Hematopoietic multipotent progenitor cell treated with erythropoietin and hydrocortisone succinate and interleukin-3 and kit ligand, for 6 days (in vitro differentiated cells): ENCODE measurements at regions not wholly inside any gene's neighbourhood (a gene's known extent, or its start where the extent isn't known, plus 50 kb on each side); places are given as distances from the start of the nearest gene placed in this dataset.
"Not testable (repeated sequence)": the region's sequence is repeated elsewhere in the genome, so short reads cannot be mapped to it uniquely, and the experiment has no call there.

Experiments used
- DNase-seq: peaks from one replicate; pipeline ENCODE4 v3.0.0-alpha.2; 2015

DNA sequence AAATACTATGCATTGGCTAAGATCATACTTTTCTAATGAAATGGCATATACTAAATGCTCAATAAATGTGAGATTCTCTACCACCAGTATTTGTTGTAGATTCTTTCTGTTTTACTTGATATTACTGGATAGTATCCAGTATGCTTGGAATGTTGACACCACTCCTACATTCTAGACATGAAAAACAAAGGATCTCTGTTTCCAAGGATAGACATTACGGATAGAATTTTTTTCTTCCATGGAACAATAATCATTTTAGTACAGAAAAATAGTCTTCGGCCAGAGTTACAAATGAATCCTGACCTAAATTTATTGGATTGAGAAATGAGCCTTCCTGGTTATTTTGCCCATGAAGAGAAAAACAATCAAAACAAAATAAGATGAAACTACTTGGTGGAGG is 258.2 kb upstream of the NT5E start:
- DNase-seq = no peak

DNA sequence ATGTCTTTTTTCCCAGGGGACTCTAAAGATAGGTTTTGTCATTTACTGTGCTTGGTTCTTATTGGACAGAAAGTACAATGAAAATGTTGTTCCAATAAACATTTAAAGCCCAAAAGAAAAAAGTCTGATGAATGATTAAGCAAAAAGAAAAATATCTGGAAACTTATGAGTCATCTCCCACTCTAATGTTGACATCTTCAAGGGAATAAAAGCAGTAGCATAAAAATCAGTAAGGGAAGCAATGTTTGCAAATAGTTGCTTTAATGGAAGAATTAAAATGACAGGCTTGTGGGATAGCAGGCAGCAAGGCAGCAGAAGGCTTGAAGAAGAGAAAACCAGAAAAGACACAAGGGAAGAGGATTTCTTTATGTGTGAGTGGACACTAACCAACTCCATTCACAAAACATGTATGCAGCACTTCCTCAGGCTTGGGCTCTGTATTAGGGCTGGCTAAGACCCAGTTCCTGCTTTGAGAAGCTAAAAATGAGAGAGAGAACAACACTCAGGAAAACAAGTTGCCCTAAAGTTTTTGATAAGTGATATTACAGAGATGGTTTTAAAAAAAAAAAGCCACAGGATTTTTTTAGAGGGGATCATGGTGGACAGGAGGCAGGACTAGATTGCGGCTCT is 263.2 kb upstream of the NT5E start:
- DNase-seq = no peak

DNA sequence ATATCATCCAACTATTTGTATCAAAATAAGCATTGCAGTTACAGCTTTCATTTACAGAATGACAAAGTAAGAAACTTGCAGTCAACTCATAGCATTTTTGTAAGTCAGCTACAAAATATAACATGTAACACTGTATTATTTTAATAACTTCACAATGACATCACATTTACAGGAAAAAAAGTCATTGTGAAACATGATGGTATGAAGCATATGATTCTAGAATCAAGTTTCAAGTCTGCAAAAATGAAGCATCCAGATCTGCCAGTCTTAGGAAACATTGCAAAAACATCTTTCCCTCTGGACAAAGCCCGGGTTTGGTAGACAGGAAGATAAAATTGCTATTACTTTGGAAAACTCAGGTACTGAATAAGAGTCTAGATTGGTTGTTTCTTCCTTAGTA is 263.9 kb upstream of the NT5E start:
- DNase-seq = no peak

DNA sequence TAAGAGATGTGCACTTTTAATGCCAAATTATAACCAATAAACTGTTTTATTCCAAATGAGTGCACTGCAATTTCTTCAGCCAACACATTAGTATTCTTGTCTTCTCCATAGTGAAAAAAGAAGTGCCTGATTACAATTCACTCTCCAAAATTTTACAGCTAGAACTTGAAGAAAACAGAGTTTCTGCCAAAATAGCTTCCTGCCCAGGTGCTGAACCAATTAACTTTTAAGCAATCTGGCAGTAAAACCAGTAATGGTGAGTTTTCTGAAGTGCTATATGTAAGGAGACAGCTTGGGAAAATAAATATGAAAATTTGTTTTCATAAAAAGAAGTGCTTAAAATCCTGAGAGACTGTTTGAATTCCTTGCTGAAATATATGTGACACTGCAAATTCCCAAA is 266.0 kb upstream of the NT5E start:
- no peak for DNase-seq

DNA sequence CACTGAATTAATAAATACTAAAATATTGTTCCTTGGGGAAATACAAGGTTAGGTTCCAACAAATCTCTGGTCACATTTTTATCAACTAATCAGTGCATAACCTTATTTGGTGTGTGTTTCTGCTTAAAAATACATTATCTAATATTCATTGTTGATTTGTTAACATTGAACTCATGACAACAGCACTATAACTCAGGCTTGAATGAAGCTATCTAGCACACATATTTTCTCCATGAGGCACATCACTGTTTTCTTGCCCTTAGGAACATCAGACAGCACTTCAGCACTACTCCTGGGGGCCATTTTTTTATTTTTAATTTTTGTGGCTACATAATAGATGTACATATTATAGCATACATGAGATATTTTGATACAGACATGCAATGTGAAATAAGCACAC is 277.2 kb upstream of the NT5E start:
- DNase-seq = no peak

DNA sequence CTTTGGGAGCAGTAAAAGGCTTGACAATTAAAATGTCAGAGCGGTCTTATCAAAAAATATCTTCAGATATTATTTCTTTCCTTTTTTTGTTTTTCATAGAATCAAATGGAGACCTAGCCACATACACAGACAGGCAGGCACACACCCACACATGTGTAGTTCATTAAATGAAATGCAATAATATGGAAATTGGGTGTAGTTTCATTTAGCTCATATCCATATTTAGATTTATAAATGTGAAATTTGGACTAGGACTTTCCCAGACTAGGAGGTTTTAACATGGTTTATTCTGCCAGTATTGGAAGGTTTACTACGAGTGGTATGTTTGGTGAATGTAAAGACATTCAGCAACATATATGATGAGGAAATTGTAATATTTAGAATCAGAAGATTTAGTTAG is 277.7 kb upstream of the NT5E start:
- DNase-seq = no peak

DNA sequence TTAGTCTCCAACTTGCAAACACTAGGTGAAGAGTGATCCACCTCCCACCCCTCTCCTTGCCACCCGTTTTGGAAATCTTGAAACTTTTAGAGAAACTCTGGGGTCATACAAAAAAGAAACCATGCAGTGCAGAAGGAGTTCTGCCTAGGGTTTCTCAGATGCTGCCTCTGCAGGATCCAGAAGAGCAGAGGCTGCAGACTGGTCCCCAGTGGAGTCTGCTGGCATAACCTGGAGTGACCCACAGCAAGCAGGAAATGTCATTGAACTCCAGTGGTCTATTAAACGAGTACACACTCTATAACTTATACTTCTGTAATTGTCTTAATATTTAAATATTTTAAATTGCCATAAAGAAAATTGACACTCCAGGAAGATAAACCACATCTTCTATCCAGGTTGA is 280.7 kb upstream of the NT5E start:
- no peak for DNase-seq

DNA sequence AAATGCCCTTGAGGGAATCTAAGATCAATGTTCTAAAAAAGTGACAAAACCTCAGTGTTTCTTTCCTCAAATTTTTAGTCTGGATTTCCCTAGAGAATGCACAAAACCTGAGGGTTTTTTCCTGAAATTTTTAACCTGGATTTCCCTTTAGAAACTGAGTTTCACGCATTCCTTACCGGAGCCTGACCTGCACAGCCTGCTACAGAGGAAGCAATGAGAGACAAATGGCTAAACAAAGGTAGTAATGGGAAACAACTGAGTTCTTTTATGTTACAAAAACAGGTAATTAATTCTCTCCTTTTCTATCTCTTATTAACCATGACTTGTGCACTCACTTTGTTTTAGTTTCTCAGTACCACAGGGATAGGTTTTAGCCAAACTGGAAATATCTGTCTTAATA is 281.7 kb upstream of the NT5E start:
- no peak for DNase-seq

DNA sequence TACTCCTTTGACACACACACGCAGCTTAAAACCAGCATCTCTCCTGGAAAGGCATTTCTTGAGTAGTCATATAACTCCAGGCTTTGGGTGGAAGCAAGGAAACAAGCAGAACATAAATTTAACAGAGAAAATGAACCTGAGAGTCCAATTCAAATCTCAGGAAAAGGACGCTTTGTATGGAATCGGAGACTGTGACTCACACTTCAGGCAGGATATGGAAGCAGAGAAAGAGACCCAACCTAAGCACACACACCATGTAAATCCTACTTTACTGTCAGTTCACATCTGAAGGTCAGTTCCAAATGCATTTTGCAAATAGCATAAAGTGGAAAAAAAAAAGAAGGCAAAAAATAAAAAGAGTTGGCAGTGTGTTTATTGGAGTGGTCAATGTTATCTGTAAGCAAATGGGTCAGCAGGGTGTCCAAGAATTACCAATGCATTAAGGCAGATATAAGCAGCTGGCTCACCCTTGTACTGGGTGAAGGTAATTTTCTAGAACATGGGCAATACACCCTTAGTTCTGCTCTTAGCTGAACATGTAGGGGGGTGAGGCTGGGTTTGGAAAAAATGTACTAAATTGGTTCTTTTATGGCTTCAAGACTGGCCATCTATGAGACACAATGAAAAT is 283.7 kb upstream of the NT5E start:
- DNase-seq = no peak

DNA sequence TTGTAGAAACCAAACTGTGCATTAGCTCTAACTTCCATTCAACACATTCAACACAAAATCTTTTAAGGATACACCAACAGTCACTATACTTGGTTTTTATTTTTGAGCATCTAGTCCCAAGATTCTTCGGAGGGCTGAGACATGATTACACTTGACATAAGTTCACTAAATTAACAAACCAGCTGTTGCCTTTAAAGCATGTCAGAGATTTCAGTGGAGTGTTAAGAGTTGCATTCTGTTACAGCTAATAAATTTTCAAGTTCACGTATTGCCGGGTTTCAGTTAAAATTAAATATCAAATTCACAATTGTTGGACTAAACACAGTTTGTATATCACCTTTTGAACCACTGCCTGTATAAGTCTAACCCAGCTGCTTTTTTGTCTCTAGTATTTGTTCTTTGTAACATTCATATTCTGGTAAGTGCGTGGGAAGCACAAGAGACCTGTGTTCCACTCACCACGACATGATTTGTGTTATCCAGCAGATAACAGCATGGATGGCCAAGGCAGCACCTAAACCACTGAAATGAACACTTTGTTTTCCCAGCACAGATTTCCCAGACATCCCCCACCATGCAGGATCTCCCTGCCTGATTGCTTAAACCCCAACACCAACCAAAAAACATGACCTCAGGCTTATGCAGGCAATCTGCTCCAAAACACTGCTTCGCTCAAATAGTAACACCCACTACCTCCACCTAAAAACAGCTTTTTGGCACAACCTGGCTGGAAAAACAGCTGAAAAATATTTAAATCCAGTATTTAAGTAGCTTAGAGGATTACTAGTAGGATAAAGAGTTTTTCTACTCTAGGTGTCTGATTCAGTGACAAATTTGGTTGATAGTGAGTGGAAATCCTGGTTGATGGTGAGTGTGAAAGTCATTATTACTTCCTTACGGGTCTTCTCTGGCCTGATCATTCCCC is 286.5 kb upstream of the NT5E start:
- no peak for DNase-seq

DNA sequence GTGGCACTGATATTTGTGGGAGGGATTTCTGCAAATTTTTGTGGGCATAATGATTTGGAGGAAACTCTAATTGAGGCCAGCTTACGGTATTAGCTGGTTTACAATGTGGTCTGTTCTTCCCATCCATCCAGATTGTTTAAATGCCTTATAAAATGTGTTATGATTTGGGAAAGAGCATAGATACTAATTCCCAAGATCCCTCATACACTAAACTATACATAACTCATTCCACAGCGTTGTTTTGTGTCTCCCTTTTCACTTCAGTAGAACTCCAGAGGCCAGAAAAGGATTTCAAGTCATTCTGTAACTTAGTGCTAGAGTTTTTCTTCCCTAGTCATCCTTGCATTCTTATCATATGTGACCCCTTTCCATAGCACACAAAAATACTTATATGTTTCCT is 292.6 kb upstream of the NT5E start:
- no peak for DNase-seq

DNA sequence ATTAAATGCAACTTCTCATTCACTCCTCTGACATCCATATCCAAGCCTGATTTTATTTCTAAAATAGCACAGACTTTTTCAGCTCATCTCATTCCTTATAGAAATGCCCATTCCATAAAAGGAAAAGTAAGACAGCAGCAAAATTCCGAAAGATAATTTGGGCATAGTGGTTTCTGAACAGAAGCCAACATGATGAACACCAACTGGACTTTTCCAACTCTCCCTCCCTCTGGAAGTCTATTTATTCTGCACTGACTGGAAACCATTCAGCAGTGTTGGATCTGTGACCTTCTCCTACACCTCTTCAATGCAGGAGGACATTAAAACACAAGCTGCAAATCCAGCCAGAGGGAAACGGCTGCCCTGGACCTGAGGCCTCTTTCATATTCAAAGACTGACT is 306.2 kb upstream of the NT5E start:
- no peak for DNase-seq

DNA sequence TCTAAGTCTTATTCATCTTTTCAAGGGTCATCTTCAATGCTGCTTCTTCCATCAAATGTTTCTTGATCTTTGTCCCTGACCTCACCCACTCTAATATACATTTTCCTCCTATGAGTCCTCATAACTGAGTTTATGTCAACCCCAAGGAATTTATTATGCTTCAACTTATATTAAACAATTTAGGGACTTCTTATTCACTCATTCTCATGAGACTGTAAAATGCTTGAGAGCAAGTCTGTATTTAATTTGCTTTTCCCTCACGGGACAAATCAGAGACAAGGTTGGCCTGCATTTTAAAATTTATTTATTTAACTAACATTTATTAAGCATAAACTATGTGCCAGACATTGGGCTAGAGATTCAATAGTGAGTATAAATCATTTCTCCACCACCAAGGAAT is 312.0 kb upstream of the NT5E start:
- DNase-seq = no peak

DNA sequence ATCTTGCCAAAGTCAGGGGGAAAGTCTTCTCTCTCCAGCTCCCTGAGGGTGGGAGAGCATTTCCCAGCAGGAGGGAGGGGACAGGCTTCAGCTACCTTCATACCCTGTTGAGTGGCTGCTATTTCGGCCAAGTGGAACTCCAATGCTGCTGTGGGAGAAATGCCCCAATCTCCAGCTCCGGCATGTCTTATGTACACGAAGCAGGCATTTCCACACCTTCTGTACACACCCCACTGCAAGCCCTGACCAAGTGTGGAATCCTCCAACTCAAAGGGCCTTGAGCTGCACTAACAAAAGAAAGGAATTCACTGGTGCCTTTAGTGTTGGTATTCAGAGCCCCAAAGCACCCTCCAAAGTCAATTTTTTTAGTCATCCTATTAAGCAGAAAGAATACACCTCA is 313.6 kb upstream of the NT5E start:
- DNase-seq = no peak

DNA sequence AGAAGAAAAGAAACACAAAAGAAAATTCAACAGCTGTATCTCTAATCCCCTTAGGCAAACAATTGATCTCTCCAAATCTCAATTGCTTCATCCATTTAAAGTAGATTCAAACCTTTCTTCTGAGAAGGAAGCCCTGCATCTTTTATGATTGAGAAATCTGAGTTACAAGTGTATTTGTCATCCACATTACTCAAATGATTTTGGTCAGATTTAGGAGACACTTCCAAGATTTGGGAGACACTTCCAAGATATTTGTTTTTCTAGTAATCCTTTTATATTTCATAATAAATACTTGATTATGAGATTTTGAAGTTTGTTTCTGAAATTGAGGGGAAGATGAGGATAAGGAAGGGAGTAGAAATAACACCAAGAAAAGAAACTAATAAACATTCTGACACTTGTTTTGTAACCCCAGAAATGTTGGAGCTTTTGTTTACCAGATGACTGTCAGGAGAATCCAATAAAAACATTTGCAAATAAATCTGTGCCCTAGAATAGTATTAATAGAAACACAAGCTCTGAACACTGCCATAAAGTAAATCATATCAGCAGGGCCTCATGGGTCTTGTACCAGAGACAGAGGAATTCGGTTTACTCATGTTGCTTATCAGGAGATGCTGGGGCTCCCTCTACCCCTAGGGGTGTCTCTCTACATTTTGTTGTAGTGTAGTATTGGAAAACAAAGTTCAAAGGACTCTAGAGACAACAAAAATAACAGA is 314.3 kb upstream of the NT5E start:
- DNase-seq = no peak

DNA sequence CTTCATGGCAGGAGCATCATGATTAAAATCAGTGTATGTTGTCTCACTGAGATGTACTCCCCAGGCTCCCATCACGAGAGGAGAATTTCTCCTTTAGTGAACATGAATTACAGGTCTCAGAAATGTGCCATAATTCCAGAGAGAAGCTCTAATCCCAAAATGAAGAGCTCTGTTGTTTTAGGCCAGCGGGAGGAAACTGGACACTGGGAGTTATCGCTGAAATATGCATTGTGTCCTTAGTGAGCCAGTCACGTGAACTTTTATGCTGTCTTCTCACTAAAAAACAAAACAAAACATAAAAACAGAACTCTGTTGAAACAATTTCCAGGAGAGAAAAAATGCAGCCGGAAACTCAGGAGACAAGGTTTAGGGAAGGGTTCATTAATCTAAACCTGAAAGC is 315.7 kb upstream of the NT5E start:
- DNase-seq = no peak

DNA sequence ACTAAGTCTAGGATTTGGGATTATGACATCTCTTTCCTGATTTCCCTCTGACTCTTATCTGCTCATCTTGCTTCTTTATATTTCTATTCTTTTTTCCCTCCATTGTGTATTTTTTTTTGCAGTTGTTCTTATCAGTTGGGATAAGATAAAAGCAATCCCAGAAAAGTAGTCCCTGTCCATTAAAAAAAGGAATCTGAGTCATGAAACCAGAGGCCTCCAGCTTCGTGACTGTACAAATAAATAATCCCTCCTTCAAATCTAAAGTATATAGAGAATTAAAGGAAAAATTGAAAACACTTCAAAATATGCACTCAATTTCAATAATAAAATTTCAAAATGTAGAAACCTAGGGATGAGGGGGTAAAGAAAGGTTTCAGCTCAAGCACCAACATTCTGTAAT is 317.8 kb upstream of the NT5E start:
- DNase-seq = no peak

DNA sequence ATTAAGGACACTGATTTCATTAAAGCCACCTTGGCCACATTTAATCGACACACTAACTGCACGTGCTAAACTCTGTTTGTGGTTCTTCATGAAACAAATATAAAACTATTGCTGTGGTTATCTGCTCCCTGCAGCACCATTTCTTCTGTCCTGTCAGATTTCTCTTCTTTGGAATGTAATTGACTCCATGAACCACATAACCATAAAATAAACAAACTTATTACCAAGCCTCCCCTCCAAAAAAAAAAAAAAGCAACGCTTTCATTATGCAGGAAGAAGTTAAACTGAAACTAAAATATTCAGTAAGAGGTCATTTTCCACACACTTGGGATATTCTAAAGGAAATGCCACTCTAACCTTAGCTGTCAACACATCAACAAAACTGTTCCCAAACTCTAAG is 319.1 kb upstream of the NT5E start:
- DNase-seq = no peak

DNA sequence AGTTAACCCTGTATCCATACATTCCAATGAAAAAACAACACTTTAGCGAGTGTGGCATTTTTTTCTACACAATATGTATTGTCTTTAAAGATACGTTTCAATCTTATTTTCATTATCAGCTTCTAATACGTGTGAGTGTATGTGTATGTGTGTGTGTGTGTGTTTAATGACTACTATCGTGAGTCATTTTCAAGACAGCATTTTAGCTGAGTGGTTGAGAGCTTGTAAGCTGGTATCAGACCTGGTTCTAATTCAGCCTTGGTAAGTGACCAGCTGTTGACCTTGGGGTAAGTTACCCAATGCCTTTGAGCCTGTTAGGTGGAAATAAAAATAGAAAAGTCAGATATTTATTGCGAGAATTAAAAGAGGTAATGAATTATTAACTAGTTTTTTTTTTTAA is 320.0 kb upstream of the NT5E start:
- DNase-seq = no peak

DNA sequence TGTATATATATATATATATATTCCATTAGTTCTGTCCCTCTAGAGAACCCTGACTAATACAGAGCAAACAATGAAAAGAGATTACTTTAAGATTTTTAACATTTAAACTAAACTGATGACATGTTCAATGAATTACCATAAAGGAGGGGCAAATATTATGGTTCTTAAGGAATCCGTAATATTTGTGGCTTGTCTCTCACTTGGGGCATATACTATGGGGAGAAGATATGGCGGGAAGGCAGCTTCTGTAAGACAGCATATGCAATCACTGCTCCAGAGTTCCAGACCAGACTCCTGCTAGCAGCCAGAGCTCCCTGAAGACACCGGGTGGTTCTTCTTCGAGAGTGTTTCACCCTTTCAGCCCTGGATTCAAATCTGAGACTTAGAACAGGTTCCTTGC is 321.1 kb upstream of the NT5E start:
- no peak for DNase-seq

DNA sequence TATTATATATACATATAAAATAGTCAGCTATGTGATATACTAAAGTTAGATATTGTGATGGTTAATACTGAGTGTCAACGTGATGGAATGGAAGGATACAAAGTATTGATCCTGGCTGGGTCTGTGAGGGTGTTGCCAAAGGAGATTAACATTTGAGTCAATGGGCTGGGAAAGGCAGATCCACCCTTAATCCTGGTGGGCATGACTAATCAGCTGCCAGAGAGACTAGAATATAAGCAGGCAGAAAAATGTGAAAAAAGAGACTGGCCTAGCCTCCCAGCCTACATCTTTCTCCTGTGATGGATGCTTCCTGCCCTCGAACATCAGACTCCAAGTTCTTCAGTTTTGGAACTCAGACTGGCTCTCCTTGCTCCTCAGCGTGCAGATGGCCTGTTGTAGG is 321.6 kb upstream of the NT5E start:
- not testable (repeated sequence) for DNase-seq

DNA sequence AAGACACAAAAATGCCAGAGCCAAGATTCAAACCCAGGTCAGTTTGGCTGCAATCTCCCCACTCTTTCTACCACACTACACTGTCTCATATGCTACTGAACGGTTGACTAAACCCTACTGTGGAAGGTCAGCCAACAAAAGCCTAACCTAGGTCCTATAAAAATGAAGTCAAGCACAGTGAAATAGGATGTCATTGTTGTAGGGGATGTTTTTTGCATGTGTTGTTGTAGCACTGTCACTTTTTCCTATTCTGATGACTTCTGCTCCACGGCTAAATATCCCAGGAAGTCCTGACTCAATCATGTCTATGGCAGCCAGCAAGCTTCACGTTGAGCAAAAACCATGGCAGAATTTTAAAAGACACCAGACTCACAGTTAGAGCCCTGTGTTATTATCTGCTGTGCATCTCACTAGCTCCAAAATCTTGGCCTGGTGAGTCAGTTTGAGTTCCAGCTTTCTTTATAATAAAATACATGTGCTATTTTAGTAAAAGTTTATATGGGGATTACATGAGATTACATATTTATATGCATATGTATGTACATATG is 322.1 kb upstream of the NT5E start:
- DNase-seq = no peak

DNA sequence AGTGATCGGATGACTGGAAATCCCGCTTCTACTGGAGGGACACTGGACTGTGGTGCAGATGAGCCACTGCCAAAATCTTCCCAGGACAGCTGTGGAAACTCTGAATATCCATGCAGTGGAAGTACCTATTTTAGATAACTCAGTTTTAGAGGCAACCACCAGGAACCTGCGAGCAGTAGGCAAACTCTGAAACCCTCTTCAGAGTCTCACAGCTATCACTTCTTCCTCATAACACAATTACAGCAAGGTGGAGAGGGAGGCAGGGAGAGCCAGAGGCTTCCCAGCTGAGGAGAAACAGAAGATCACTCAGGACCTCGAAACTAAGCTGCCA is 322.8 kb upstream of the NT5E start:
- no peak for DNase-seq
